ENCODE measurements at regions not wholly inside any gene's neighbourhood (a gene's known extent, or its start where the extent isn't known, plus 50 kb on each side); places are given as distances from the start of the nearest gene placed in this dataset.
"Not testable (repeated sequence)": the region's sequence is repeated elsewhere in the genome, so short reads cannot be mapped to it uniquely, and the experiment has no call there.

DNA sequence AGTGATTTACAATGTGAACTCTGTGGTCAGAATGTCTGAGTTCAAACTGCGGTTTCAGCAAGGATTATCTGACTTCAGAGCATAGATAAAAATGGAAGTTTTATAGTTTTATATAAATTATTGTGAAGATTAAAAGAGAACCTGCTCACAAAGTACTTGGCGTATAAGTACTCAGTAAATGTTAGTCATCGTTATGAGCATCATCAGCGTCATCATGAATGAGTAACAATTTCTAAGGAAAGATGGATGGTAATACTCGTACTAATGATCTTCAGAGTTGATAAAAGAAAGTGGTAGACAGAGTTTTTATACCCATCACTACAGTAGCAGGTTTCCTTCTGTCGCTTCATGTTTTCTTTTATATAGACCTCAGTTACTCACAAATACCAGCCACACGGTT is 341.8 kb downstream of the RAP2B start (continued):
- TF ChIP-seq, protein P1, sequence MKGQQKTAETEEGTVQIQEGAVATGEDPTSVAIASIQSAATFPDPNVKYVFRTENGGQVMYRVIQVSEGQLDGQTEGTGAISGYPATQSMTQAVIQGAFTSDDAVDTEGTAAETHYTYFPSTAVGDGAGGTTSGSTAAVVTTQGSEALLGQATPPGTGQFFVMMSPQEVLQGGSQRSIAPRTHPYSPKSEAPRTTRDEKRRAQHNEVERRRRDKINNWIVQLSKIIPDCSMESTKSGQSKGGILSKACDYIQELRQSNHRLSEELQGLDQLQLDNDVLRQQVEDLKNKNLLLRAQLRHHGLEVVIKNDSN (CRISPR knock-in tag; IDR thresholded peaks at IDR 0.05): no peak
- TF ChIP-seq ERG (CRISPR knock-in tag; IDR thresholded peaks at IDR 0.05) (no peak), FOXJ3 (CRISPR knock-in tag; IDR thresholded peaks at IDR 0.05; ENCODE audit: borderline replicate concordance) (no peak), ATF3 (CRISPR knock-in tag; conservative IDR thresholded peaks at IDR 0.05) (no peak), MYBL2 (CRISPR knock-in tag; IDR thresholded peaks at IDR 0.05) (no peak), NR1H2 (CRISPR knock-in tag; IDR thresholded peaks at IDR 0.05) (no peak), CBFB (CRISPR knock-in tag; IDR thresholded peaks at IDR 0.05; ENCODE audit: low read depth) (no peak)
- TF ChIP-seq, protein P2, sequence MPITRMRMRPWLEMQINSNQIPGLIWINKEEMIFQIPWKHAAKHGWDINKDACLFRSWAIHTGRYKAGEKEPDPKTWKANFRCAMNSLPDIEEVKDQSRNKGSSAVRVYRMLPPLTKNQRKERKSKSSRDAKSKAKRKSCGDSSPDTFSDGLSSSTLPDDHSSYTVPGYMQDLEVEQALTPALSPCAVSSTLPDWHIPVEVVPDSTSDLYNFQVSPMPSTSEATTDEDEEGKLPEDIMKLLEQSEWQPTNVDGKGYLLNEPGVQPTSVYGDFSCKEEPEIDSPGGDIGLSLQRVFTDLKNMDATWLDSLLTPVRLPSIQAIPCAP (CRISPR knock-in tag; IDR thresholded peaks at IDR 0.05): no peak

GRCh38 chr3:153506205-153506604 is 344.2 kb downstream of the RAP2B start:
- DNase-seq (ENCODE audit: low spot score); H3K4me3 Mint-ChIP-seq; H3K27me3 Mint-ChIP-seq (ENCODE audit: low read depth); H3K27ac Mint-ChIP-seq; CTCF ChIA-PET; ATAC-seq; H3K9me3 Mint-ChIP-seq; H3K4me1 Mint-ChIP-seq; POLR2A ChIA-PET; H3K36me3 Mint-ChIP-seq: not testable (repeated sequence)

- H3K27ac Mint-ChIP-seq; H3K9me3 Mint-ChIP-seq; ATAC-seq; H3K36me3 Mint-ChIP-seq; CTCF ChIA-PET; H3K27me3 Mint-ChIP-seq (ENCODE audit: low read depth); H3K4me3 Mint-ChIP-seq; H3K4me1 Mint-ChIP-seq; POLR2A ChIA-PET: not testable (repeated sequence)
- DNase-seq (ENCODE audit: low spot score): peak; percentile 14
Observed at GRCh38 chr3:153506686-153507085, 344.7 kb downstream of the RAP2B start.

- no peak overlapping the region for H3K27ac Mint-ChIP-seq
Observed at GRCh38 chr3:153513236-153513635, 351.2 kb downstream of the RAP2B start.

More at GRCh38 chr3:153513236-153513635, 351.2 kb downstream of the RAP2B start:
- Mint-ChIP-seq H3K9me3 (peaks cover 19% of the 10 kb centered on the region), H3K27me3 (ENCODE audit: low read depth) (no peaks in the 10 kb centered on the region), H3K4me3 (no peak overlapping the region), H3K36me3 (peaks cover 8% of the 10 kb centered on the region), H3K4me1 (no peaks in the 10 kb centered on the region)
- ATAC-seq (peak; percentile 73), DNase-seq (ENCODE audit: low spot score) (peak; percentile 12)
- ChIA-PET POLR2A (no interaction called here), CTCF (interaction anchor here (0.6 to 1.1 kb wide), 5 partner anchors 16 to 409 kb away, joined by 3 to 5 read pairs (median 4); no protein-coding TSS in a partner anchor)
- no peak for TF ChIP-seq FOXJ3 (CRISPR knock-in tag; IDR thresholded peaks at IDR 0.05; ENCODE audit: borderline replicate concordance)
- no peak for TF ChIP-seq FOXP1 (CRISPR knock-in tag; IDR thresholded peaks at IDR 0.05; ENCODE audit: borderline replicate concordance)
- no peak for TF ChIP-seq ARID4B (CRISPR knock-in tag; IDR thresholded peaks at IDR 0.05; ENCODE audit: borderline replicate concordance)
- TF ChIP-seq EMX1 (CRISPR knock-in tag; IDR thresholded peaks at IDR 0.05): no peak
- TF ChIP-seq RELA (CRISPR knock-in tag; IDR thresholded peaks at IDR 0.05; ENCODE audit: borderline replicate concordance): no peak
- no peak for TF ChIP-seq KAT7 (CRISPR knock-in tag; IDR thresholded peaks at IDR 0.05; ENCODE audit: borderline replicate concordance)
- TF ChIP-seq, protein P3, sequence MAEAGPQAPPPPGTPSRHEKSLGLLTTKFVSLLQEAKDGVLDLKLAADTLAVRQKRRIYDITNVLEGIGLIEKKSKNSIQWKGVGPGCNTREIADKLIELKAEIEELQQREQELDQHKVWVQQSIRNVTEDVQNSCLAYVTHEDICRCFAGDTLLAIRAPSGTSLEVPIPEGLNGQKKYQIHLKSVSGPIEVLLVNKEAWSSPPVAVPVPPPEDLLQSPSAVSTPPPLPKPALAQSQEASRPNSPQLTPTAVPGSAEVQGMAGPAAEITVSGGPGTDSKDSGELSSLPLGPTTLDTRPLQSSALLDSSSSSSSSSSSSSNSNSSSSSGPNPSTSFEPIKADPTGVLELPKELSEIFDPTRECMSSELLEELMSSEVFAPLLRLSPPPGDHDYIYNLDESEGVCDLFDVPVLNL (CRISPR knock-in tag; IDR thresholded peaks at IDR 0.05; ENCODE audit: borderline replicate concordance, low read depth): no peak
- TF ChIP-seq TEAD1 (CRISPR knock-in tag; IDR thresholded peaks at IDR 0.05): no peak
- TF ChIP-seq SP1 (CRISPR knock-in tag; conservative IDR thresholded peaks at IDR 0.05): no peak
- no peak for TF ChIP-seq ERG (CRISPR knock-in tag; IDR thresholded peaks at IDR 0.05)
- TF ChIP-seq JAZF1 (CRISPR knock-in tag; IDR thresholded peaks at IDR 0.05): no peak
- TF ChIP-seq ZNF219 (CRISPR knock-in tag; IDR thresholded peaks at IDR 0.05; ENCODE audit: borderline replicate concordance): no peak

Data from WTC11 (cell line).